SK-N-SH treated with all-trans-retinoic acid at 6 μM for 48 hours (cell line): ENCODE measurements at regions not wholly inside any gene's neighbourhood (a gene's known extent, or its start where the extent isn't known, plus 50 kb on each side); places are given as distances from the start of the nearest gene placed in this dataset.

Experiments used
- GLIS3 ChIP-seq: fragments of 250-450 bp; sonication (Bioruptor Pico); IDR thresholded peaks from 2 replicates; pipeline ENCODE4 v1.5.0; 2020; ENCODE audit warnings: mild to moderate bottlenecking, moderate library complexity
- ISL1 ChIP-seq: fragments of 250-450 bp; sonication (Bioruptor Pico); IDR thresholded peaks from 2 replicates; pipeline ENCODE4 v2.1.2; 2022; ENCODE audit warnings: mild to moderate bottlenecking, moderate library complexity
- TSHZ2 ChIP-seq: fragments of 250-450 bp; sonication (Bioruptor Pico); IDR thresholded peaks from 2 replicates; pipeline ENCODE4 v1.5.0; 2020; ENCODE audit warnings: mild to moderate bottlenecking, moderate library complexity
- ZFP30 ChIP-seq: fragments of 450-650 bp; formaldehyde crosslinking; IDR thresholded peaks from 2 replicates; pipeline ENCODE4 v1.5.0; 2022; ENCODE audit warnings: mild to moderate bottlenecking, moderate library complexity
- ZNF70 ChIP-seq: fragments of 450-650 bp; formaldehyde crosslinking; IDR thresholded peaks from 2 replicates; pipeline ENCODE4 v1.5.0; 2020; ENCODE audit warnings: mild to moderate bottlenecking, moderate library complexity

GRCh38 chr15:35630532-35630931 is 84.6 kb upstream of the DPH6 start:
- TF ChIP-seq ISL1 (no peak), TSHZ2 (no peak), GLIS3 (CRISPR knock-in tag) (no peak), ZNF70 (CRISPR knock-in tag) (no peak), ZFP30 (no peak)
